Medulla oblongata (tissue), 1 donor: ENCODE measurements at regions not wholly inside any gene's neighbourhood (a gene's known extent, or its start where the extent isn't known, plus 50 kb on each side); places are given as distances from the start of the nearest gene placed in this dataset.

Experiments used
- DNase-seq: peaks from one replicate; pipeline ENCODE4 v3.0.0-alpha.2; 2015; ENCODE audit errors: extremely low spot score

GRCh38 chr2:167450364-167450763 is 562.1 kb downstream of the XIRP2 start:
- no peak for DNase-seq

DNA sequence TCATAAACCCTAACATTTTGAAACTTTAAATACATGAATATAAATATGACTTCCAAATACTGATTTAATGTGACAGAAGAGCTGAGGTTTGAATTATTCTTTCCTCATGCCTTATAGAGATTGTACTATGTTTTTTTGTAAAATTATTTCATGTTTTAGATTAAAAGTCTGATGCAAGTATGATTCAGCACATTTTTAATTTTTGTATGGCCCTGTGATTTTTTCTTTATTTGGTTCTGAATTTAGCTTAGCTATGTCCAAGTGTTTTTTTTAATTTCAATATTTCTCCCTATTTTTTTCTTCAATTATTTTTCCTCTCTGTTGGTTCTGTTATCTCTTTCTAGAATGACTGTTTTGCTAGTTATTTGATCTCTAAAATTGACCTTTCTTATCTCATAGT is 552.1 kb downstream of the XIRP2 start:
- DNase-seq, result no peak

GRCh38 chr2:167438206-167438605 is 549.9 kb downstream of the XIRP2 start:
- DNase-seq, result no peak

DNA sequence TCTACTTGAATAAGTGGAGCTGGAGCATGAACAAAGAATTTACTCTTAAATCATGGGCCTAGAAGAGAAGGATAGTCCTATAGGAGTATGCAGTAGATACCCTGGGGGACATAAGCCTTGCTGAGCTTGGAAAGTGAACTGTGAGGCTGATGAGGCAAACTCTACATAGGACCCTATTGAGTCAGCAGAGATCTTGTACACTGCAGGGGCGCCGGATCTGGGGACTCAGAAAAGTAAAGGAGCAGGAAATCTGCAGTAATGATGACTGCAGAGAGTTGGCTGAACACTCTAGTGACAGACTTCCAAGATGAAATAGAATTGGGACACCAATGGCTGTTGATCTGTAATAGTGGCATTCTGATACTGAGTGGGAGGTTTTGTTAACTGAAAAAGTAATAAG is 543.7 kb downstream of the XIRP2 start:
- no peak for DNase-seq

GRCh38 chr2:167430447-167430846 is 542.2 kb downstream of the XIRP2 start:
- DNase-seq, result no peak

GRCh38 chr2:167424803-167425755 is 536.8 kb downstream of the XIRP2 start:
- DNase-seq, result no peak

DNA sequence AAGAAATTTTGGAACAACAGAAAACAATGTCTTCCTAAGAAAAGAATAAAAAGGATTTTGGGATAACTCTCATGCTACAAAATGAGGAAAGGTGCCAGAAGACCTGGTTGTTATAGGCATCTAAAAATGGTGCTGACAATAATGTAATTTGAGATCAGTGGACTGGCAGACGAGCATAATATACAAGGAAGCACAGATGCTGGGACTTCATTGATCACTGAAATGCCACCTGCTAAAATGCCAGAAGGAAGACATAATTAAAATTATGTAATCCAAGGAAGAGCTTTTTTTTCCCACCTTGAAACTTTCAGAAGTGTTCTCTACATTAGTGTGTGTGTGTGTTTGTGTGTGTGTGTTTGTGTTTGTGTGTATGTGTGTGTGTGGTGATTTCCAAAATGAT is 535.9 kb downstream of the XIRP2 start:
- DNase-seq, result no peak

GRCh38 chr2:167423731-167424130 is 535.5 kb downstream of the XIRP2 start:
- no peak for DNase-seq

GRCh38 chr2:167420211-167420610 is 531.9 kb downstream of the XIRP2 start:
- DNase-seq, result no peak

DNA sequence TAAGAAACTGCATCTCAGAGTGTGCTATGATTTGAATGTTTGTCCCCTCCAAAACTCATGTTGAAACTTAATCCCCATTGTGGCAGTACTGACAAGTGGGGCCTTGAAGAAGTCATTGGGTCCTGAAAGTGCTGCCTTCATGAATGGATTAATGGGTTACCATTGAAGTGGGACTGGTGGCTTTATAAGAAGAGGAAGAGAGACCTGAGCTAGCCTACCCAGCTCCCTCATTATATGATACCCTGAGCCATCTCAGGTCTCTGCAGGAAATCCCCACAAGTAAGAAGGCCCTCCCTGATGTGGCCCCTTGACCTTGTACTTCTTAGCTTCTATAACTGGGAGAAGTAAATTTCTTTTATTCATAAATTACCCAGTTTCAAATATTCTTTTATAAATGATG is 526.8 kb downstream of the XIRP2 start:
- no peak for DNase-seq

DNA sequence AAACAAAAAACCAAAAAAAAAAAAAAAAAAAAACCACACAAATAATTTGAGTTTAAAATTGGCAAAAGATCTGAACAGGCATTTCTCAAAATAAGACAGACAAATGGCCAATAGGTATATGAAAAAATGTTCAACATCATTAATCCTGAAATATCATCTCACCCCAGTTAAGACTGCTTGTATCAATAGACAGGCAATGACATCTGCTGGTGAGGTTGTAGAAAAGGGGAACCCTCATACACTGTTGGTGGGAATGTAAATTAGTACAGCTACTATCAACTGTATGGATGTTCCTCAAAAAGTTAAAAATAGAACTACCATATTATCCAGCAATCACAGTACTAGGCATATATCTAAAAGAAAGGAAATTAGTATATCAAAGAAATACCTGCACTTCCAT is 523.1 kb downstream of the XIRP2 start:
- no peak for DNase-seq

GRCh38 chr2:167406558-167406957 is 518.3 kb downstream of the XIRP2 start:
- DNase-seq, result no peak

DNA sequence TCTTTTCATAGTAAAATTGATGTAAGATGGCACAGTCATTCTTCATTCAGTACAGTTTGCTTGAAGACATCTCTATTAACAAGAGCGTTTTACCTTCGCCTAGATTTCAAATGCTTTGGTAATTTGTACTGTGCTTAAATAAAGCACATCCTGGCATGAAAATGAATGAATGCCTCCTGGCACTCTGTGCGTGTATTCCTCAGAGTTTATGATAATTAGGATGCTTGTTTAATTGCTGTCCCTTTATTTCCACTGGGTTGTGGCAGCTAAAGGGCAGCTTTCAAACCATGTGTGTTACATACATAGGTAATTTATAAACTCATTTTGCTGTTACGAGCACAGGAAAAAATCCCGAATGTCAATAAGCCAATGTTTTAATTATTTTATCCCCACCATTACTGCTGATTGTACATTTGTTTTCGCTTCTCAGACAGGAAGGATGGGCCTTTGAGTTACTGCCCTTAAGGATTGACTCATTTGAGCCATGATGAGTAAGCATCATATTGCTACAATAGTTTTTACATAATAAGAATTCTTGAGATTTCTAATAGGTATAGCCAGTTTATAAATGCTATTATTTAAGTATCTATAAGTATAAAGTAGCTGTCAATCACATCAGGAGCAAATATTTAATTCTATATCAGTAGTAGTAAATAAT is 516.5 kb downstream of the XIRP2 start:
- DNase-seq, result no peak

DNA sequence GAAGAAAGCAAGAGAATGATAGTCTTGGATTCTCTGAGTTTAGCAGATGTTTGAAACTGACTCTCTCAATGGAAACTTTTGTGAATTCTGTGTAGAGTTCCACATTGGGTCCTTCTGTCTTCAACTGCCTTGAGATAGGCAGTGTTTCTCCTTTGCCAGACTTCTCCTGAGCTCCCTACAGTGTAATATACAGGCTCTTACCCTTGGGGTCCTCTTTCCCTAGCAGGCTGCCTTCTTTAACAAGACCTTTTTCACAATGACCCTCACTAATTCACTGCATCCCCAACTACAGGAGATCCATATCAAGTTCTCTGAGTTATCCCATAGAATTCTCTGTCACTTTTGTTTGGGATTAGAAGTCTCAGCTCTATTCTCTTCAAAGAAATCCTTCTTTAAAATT is 513.0 kb downstream of the XIRP2 start:
- no peak for DNase-seq

- no peak for DNase-seq
Measured at GRCh38 chr2:167400546-167400945, 512.3 kb downstream of the XIRP2 start.

GRCh38 chr2:167398873-167399272 is 510.6 kb downstream of the XIRP2 start:
- DNase-seq, result no peak

- no peak for DNase-seq
Measured at GRCh38 chr2:167388901-167389300, 500.6 kb downstream of the XIRP2 start.

DNA sequence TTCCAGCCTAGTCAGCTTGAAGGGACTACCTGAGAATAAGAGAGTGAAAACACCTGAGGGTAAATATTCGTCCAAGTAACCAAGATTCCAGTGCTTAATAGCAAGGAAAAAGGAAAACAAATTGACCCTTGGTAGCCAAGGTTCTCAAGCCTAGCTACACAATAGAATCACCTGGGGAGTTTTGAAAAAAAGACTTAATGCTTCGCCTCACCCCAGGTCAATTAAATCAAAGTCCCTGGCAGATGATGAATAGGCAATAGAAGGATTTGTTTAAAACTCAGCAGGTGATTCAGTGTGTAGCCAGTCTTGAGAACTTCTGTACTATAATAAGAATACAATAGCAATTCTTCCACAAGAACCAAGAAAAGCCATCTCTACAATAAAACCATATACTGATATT is 500.2 kb downstream of the XIRP2 start:
- no peak for DNase-seq

GRCh38 chr2:167386694-167387093 is 498.4 kb downstream of the XIRP2 start:
- no peak for DNase-seq

DNA sequence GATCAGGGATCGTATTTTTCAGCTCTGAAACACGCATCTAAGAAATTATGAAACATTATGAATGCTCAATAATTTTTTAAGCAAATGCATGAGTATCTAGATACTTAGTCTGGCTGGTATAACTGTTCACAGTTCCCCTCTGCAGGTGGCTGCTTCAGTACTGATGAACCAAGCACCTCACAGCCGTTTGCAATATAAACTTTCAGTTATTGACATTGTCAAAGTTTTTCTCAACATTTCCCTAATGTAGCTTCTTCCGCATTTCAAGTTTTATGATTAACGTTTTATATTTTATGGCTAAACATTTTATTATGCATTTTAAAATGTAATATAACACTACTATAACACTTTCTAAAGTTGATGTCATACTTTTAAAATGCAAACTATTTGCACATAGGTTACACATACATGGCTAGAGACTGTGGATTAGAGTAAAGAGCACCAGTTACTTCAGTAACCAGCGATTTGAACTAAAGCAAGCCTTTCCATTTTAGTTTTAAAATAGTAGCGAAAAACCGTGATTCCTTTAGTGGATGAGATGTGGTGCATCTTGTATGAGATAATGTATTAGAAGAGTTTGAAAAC is 495.4 kb downstream of the XIRP2 start:
- DNase-seq, result no peak

- DNase-seq, result no peak
Measured at GRCh38 chr2:167381349-167381748, 493.1 kb downstream of the XIRP2 start.

GRCh38 chr2:167380555-167380954 is 492.3 kb downstream of the XIRP2 start:
- no peak for DNase-seq

GRCh38 chr2:167380094-167380493 is 491.8 kb downstream of the XIRP2 start:
- DNase-seq, result no peak
